ENCODE measurements at regions not wholly inside any gene's neighbourhood (a gene's known extent, or its start where the extent isn't known, plus 50 kb on each side); places are given as distances from the start of the nearest gene placed in this dataset.

DNA sequence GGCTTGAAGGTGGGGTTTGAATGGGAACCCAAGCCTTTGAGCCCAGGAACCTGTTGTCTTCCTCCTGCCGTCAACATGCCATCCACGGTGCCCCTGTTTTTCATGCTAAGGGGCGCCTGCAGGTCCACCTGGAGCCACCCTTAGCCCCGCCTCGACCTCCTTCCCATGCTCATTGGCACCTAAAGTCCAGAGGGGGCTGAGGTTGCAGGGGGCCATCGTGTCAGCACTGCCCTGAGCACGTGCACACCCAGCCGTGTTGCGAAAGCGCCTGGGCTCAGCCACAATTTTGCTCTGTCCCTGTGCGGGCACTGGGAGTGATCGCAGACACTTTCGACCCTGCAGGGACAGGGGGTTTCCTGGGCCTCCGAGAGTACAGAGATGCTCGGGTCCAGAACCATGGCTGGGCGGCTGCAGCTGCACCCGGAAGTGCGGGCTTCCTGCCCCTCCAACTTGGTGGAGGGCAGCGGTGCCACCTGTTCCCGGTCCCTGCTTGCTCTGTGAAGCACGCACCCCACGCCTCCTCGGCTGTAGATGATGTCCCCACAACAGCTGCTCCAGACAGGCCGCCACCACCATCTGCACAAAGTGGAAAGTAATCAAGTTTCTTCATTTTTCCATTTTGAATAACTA, 454.7 kb downstream of the CDH8 start:
- Histone ChIP-seq H3K9ac (ENCODE audit: low read length) (no peak overlapping the region), H3K27ac (ENCODE audit: low read length) (no peak overlapping the region), H4K20me1 (ENCODE audit: insufficient read depth) (no peaks in the 10 kb centered on the region), H3F3A (ENCODE audit: insufficient read depth, low read length, poor library complexity, severe bottlenecking) (no peaks in the 10 kb centered on the region), H2AFZ (ENCODE audit: low read depth, low read length) (no peak overlapping the region), H3K36me3 (ENCODE audit: insufficient read depth, low read length) (no peaks in the 10 kb centered on the region), H3K9me2 (ENCODE audit: insufficient read depth, low read length) (no peaks in the 10 kb centered on the region), H3K4me3 (ENCODE audit: low read length) (no peak overlapping the region), H3K4me2 (ENCODE audit: low read length) (no peak overlapping the region), H3K79me2 (replicated peaks; ENCODE audit: insufficient read depth, low read length) (no peaks in the 10 kb centered on the region), H3K9me3 (ENCODE audit: low read length) (no peaks in the 10 kb centered on the region), H3K27me3 (ENCODE audit: insufficient read depth, low read depth, low read length) (no peaks in the 10 kb centered on the region)
- TF ChIP-seq EP300 (conservative IDR thresholded peaks at IDR 0.05; ENCODE audit: poor library complexity, severe bottlenecking) (no peak), SMC3 (conservative IDR thresholded peaks at IDR 0.05; ENCODE audit: poor library complexity) (no peak), POLR2AphosphoS5 (IDR thresholded peaks at IDR 0.05) (no peak)

DNA sequence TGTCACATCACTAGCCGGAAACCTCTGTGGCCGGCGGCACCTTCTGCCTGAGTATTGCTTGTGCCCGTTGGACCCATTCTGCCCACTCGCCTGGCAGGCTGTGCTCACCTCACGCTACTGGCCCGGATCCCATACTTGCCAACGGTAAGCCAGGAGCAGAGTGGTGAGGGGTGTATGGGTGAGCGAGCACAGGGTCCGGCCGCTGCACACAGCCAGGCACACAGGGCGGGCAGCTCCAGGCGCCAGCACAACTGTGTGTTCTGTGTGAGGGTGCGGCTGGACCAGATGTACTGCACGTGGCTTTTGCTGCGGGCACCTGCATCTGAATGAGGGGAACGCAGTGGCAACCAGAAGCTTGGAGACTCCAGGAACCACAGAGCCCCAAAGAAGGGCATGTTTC, 455.7 kb downstream of the CDH8 start:
- Histone ChIP-seq H3K79me2 (replicated peaks; ENCODE audit: insufficient read depth, low read length) (no peaks in the 10 kb centered on the region), H4K20me1 (ENCODE audit: insufficient read depth) (no peaks in the 10 kb centered on the region), H3K27ac (ENCODE audit: low read length) (no peak overlapping the region), H2AFZ (ENCODE audit: low read depth, low read length) (no peak overlapping the region), H3K27me3 (ENCODE audit: insufficient read depth, low read depth, low read length) (no peaks in the 10 kb centered on the region), H3K9ac (ENCODE audit: low read length) (no peak overlapping the region), H3K36me3 (ENCODE audit: insufficient read depth, low read length) (no peaks in the 10 kb centered on the region), H3K4me2 (ENCODE audit: low read length) (no peak overlapping the region), H3K9me2 (ENCODE audit: insufficient read depth, low read length) (no peaks in the 10 kb centered on the region), H3K4me3 (ENCODE audit: low read length) (no peak overlapping the region), H3F3A (ENCODE audit: insufficient read depth, low read length, poor library complexity, severe bottlenecking) (no peaks in the 10 kb centered on the region), H3K9me3 (ENCODE audit: low read length) (no peaks in the 10 kb centered on the region)
- no peak for TF ChIP-seq MXI1 (conservative IDR thresholded peaks at IDR 0.05; ENCODE audit: poor library complexity, severe bottlenecking)
- TF ChIP-seq EP300 (conservative IDR thresholded peaks at IDR 0.05; ENCODE audit: poor library complexity, severe bottlenecking), result no peak
- no peak for TF ChIP-seq TAF1 (IDR thresholded peaks at IDR 0.05; ENCODE audit: low read depth)
- TF ChIP-seq, protein P1, sequence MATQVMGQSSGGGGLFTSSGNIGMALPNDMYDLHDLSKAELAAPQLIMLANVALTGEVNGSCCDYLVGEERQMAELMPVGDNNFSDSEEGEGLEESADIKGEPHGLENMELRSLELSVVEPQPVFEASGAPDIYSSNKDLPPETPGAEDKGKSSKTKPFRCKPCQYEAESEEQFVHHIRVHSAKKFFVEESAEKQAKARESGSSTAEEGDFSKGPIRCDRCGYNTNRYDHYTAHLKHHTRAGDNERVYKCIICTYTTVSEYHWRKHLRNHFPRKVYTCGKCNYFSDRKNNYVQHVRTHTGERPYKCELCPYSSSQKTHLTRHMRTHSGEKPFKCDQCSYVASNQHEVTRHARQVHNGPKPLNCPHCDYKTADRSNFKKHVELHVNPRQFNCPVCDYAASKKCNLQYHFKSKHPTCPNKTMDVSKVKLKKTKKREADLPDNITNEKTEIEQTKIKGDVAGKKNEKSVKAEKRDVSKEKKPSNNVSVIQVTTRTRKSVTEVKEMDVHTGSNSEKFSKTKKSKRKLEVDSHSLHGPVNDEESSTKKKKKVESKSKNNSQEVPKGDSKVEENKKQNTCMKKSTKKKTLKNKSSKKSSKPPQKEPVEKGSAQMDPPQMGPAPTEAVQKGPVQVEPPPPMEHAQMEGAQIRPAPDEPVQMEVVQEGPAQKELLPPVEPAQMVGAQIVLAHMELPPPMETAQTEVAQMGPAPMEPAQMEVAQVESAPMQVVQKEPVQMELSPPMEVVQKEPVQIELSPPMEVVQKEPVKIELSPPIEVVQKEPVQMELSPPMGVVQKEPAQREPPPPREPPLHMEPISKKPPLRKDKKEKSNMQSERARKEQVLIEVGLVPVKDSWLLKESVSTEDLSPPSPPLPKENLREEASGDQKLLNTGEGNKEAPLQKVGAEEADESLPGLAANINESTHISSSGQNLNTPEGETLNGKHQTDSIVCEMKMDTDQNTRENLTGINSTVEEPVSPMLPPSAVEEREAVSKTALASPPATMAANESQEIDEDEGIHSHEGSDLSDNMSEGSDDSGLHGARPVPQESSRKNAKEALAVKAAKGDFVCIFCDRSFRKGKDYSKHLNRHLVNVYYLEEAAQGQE (IDR thresholded peaks at IDR 0.05; ENCODE audit: borderline replicate concordance), result no peak
- no peak for TF ChIP-seq SMC3 (conservative IDR thresholded peaks at IDR 0.05; ENCODE audit: poor library complexity)
- TF ChIP-seq RAD21 (conservative IDR thresholded peaks at IDR 0.05), result no peak
- no peak for TF ChIP-seq POLR2AphosphoS5 (IDR thresholded peaks at IDR 0.05)
- no peak for TF ChIP-seq EZH2 (IDR thresholded peaks at IDR 0.05; ENCODE audit: borderline replicate concordance, insufficient read depth, low read length, poor library complexity, severe bottlenecking)
- TF ChIP-seq, protein P2, sequence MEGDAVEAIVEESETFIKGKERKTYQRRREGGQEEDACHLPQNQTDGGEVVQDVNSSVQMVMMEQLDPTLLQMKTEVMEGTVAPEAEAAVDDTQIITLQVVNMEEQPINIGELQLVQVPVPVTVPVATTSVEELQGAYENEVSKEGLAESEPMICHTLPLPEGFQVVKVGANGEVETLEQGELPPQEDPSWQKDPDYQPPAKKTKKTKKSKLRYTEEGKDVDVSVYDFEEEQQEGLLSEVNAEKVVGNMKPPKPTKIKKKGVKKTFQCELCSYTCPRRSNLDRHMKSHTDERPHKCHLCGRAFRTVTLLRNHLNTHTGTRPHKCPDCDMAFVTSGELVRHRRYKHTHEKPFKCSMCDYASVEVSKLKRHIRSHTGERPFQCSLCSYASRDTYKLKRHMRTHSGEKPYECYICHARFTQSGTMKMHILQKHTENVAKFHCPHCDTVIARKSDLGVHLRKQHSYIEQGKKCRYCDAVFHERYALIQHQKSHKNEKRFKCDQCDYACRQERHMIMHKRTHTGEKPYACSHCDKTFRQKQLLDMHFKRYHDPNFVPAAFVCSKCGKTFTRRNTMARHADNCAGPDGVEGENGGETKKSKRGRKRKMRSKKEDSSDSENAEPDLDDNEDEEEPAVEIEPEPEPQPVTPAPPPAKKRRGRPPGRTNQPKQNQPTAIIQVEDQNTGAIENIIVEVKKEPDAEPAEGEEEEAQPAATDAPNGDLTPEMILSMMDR (IDR thresholded peaks at IDR 0.05; ENCODE audit: poor library complexity, severe bottlenecking), result no peak

Data from neural cell (in vitro differentiated cells).